Ishikawa (cell line): ENCODE measurements at regions not wholly inside any gene's neighbourhood (a gene's known extent, or its start where the extent isn't known, plus 50 kb on each side); places are given as distances from the start of the nearest gene placed in this dataset.

Source experiments
- EP300 ChIP-seq: IDR thresholded peaks from 2 replicates; pipeline ENCODE4 v1.6.1; 2012; ENCODE audit warnings: borderline replicate concordance
- FOXM1 ChIP-seq: IDR thresholded peaks from 2 replicates; pipeline ENCODE4 v1.6.1; 2012; ENCODE audit warnings: low read depth, borderline replicate concordance
- TCF12 ChIP-seq: IDR thresholded peaks from 2 replicates; pipeline ENCODE4 v1.6.1; 2012; ENCODE audit warnings: low read depth
- USF1 ChIP-seq: IDR thresholded peaks from 2 replicates; pipeline ENCODE4 v1.6.1; 2012
- YY1 ChIP-seq: IDR thresholded peaks from 2 replicates; pipeline ENCODE4 v1.6.1; 2012; ENCODE audit warnings: low read depth

DNA sequence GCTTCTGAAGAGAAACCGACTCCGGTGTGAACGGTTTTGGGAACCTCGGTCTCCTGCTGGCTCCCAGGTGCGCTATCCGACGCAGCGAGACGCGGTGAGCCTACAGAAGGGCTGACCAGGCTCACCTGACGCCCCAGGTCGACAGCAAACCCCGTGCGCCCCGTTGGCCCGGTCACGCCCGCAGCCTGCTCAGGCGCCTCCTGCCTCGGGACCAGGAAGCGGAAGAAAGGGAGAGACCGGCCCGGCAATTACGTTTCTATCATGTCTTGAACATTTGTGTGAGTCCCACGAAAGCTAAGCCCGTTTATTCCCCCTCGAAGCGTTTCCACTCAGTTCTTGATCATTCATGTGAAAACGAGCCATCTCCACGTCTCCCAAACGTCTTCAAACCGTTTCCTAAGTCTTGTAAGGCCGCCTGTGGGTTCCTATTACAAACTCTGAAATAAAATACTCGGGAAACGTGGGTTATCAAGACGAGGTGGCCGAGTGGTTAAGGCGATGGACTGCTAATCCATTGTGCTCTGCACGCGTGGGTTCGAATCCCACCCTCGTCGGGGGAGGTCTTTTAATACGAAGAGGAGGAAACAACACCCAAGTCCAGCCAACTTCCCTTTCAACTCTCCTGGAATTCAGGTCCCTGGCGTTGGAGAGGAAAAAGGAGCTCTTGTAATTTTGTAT, 150.5 kb upstream of the PRSS16 start:
- no peak for TF ChIP-seq FOXM1
- TF ChIP-seq EP300 = no peak
- TF ChIP-seq TCF12 = no peak
- TF ChIP-seq USF1 = no peak
- TF ChIP-seq YY1 = no peak
